CD4-positive, alpha-beta T cell treated with Interferon alpha-2 for 1 hour (primary cell): ENCODE measurements at regions not wholly inside any gene's neighbourhood (a gene's known extent, or its start where the extent isn't known, plus 50 kb on each side); places are given as distances from the start of the nearest gene placed in this dataset.
"Not testable (repeated sequence)": the region's sequence is repeated elsewhere in the genome, so short reads cannot be mapped to it uniquely, and the experiment has no call there.

Experiments
- DNase-seq, 2 donors: peaks; one replicate each; pipeline ENCODE4 v3.0.0-alpha.2; 2020 to 2022

DNA sequence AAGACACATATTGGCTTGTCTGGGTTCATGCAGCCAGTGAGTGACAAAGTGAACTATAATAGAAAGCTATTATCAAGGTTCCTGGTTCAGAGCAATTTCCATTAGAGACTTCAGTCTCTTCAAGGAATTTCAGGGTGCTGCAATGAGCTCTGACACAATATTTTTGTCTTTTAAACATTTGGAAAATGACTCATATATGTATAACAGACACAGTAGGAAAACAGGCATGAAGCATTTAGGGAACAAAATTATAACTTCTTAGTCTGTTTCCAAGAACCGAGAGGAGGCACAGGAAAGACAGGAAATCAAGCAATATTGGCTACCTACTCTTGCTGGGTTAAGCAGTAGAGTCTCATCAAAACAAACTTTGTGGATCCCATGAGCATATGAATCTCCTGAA is 170.4 kb downstream of the PTPRC start:
- no peak for DNase-seq

- no peak for DNase-seq
Observed at GRCh38 chr1:198811449-198811848, 172.6 kb downstream of the PTPRC start.

DNA sequence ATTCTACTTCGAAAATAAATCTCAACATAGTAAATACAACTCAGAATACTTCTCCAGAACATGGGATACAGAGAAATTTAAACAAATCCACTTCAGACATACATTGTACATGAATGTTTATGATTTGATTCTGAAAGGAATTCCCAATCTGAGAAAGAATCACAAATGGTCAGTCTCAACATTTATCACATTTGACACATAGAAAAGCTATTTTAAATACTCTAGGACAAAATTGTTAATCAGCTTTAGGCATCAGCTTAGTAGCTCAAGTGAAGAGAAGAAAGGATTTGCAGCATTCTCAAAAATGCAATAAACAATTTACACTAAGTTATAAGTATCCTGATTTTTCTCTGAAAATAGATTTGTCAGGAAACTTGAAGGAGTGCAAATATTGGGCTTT is 184.8 kb downstream of the PTPRC start:
- no peak for DNase-seq

- no peak for DNase-seq
Observed at GRCh38 chr1:198825254-198825653, 186.4 kb downstream of the PTPRC start.

- no peak for DNase-seq
Observed at GRCh38 chr1:198829356-198829755, 190.5 kb downstream of the PTPRC start.

DNA sequence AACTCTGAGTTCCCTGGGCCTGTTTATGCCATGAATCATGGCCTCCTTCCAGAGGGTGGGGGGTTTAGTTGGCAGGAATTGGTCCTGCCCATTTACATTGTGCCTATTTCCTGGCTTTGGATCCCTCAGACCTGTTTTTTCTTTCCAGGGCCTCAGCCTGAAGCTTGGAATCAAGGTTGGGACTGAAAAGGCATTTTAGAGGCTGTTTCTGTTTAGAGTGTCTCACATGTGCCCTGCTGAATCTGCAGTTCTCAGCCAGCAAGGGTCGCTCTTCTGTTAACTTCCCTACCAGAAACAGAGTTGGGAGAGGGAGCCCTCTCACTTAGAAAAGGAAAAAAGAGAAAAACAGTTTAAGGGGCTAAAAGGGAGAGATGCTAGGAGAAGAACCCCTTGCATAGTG is 191.1 kb downstream of the PTPRC start:
- no peak for DNase-seq

DNA sequence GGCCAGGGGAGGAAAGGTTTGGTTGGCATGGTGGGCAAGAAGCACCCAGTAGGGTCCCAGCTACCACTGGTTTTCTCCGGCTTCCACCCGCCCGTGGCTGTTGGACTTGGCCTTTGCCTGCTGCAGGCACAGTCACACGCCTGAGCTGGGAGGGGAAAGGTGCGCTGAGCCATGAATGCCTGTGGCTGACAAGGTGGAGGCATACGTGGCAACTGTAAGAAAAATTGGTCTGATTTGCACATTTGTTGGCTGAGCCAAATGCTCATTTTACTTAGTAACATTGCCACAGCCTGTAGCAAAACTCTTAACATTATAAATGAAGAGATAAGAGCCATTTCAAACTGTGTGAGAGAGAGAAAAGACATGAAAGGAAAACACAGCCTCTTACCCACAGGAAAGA is 191.6 kb downstream of the PTPRC start:
- DNase-seq, result no peak

DNA sequence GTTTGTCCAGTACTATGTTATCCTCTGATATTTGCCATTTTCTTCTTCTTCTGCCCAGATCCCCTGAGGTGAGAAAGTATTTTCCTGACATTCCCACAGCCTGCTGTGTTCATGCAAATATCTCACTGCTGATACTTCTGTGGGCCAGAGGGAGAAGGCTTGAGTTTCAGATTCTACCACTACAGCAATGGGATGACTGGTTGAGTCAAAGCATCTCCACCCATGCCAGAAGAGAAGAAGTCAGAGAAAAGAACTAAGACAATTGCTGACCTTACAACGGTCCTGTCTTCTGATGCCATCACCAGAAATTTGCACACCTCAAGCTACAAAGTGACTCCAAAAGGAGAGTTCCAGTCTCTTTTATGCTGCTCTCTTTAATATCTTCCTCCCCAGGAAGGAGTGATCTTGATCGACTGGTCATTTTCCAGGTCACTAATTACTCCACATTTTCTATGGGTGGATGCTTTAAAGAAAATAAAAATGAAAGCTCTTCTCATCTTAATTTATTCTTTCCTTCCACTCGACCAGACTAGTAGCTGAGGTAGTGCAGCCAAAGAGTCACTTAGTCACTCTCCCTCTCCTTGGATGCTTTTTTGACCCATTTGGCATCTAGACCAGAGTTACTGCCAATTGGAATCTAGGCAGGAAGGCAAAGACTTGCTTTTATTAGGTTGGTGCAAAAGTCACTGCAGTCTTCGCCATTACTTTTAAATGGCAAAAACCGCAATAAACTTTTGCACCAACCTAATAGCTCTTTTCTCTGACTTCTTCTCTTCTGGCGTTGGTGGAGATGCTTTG is 195.1 kb downstream of the PTPRC start:
- DNase-seq, result no peak

DNA sequence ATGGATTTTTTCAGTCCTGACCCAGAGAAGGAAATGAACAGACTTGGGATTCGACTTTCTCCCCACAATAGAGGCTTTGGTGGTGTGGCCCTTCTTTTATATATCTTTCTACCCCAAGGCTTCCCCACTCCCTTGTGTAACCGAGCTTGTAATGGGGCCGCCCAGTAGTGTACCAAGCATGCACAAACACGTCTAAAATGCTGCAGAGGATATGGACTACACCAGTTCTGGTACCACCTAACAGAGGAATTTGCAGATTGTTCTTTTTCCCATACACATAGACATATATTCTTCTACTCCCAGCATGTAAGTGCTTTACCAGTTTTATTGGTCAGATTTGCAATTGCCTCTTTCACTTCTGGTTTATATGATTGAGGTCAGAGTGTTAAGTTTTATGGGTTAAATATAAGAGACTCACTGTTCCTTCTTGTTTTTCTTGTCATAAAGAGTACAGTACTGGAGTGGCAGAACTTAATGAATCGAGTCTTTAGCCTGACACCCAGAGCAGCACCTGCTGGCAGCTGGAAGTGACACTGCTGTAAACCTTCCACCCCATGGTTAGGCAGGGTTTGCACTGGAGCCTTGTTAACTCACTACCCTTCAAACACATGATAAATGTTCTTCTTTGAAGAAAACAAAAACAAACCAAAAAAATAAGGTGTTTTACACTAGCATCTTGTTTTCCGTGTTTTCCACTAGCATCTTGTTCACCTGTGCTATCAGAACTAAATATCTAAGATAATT is 198.6 kb downstream of the PTPRC start:
- no peak for DNase-seq

DNA sequence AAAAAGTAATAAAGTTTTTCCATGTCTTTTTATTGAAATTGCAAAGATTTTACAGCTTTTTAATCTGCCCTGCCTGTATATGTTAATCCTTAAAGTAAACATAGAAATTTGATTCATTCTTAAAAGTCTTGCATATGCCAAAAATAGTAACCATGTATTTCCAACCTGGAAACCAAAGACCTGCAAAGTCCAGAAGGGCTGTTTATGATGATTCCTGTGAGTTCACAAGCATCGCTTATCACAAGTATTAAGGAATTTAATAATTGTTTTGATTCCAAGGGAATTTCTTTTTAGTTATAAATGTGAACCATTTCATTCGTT is 199.1 kb downstream of the PTPRC start:
- DNase-seq, result no peak

GRCh38 chr1:198841477-198841876 is 202.6 kb downstream of the PTPRC start:
- DNase-seq, result no peak

DNA sequence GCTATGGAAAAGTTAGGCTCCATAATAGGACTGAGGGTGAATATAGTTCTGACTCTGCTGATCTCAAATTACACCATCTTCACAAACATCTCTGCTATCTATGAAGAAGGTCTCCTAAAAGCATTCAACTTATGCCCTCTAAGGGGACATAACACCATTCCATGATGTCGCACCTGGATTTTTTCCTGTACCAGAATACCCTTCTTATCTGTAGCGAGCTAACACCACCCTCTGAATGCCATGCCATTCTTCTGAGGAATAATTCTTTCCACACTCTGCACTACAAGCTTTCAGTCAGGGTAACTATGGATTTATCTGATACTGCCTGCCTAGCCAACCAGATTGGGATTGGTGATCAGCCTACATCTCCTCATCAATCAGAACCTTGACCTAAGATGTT is 203.8 kb downstream of the PTPRC start:
- no peak for DNase-seq

- DNase-seq, result no peak
Observed at GRCh38 chr1:198845271-198845670, 206.4 kb downstream of the PTPRC start.

GRCh38 chr1:198845851-198846250 is 207.0 kb downstream of the PTPRC start:
- no peak for DNase-seq

GRCh38 chr1:198846556-198846955 is 207.7 kb downstream of the PTPRC start:
- DNase-seq, result no peak

- DNase-seq, result no peak
Observed at GRCh38 chr1:198848206-198848605, 209.4 kb downstream of the PTPRC start.

DNA sequence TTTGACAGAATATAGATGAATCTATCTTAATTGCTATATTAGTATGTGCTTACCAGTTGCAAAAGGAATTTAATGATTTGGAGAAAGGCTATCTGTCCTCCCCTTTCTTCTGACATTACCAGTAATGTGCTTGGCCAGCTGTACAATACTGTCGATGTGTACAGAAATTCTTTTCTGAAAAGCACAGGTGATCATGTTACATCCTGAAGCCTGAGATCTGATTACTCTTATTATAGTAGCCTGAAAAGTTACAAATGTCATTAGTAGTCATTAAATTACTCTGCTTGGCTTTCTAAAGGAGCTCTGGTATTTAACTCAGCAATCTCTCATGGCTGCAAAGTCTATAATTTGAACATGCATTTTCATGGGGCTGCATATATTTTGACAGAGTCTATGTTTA is 209.8 kb downstream of the PTPRC start:
- DNase-seq, result no peak

- no peak for DNase-seq
Observed at GRCh38 chr1:198849093-198849492, 210.3 kb downstream of the PTPRC start.

DNA sequence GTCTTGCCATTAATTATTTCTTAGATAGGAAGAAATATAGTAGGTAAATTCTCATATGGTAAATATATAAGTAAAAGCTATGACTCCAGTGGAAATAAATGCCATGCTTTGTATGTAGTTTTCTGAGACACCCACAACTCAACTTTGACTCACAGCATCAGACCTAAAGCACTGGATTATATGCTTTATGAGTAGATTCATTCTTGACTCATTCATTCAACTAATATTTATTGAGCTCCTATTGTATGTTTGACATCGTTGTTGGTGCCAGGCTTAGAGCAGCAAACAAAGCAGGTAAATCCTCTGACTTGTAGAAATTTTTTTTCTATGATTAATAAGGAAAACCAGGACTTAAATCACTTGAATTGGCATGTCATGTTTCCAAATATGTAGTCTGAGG is 211.4 kb downstream of the PTPRC start:
- DNase-seq, result no peak

- DNase-seq, result not testable (repeated sequence)
Observed at GRCh38 chr1:198850966-198851365, 212.1 kb downstream of the PTPRC start.

DNA sequence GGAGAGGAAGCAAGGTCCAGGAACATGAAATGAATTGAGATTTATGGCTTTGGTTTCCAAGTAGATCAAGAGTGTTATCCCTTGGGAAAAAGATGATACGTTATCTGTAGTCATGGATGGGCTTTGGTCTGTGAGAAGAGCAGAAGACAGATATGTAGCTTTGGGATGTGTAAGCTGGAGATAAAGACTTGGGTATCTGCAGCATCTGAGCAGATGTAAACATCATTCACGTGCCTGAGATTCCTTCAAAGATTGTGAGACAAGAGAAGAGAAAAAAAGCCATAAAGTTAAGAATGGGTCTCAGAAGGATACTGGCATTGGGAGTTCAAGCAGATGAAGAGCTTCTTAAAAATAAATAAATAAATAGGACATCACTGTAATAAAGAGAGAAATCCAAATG is 217.8 kb downstream of the PTPRC start:
- DNase-seq, result no peak

GRCh38 chr1:198858033-198858432 is 219.2 kb downstream of the PTPRC start:
- DNase-seq, result no peak

DNA sequence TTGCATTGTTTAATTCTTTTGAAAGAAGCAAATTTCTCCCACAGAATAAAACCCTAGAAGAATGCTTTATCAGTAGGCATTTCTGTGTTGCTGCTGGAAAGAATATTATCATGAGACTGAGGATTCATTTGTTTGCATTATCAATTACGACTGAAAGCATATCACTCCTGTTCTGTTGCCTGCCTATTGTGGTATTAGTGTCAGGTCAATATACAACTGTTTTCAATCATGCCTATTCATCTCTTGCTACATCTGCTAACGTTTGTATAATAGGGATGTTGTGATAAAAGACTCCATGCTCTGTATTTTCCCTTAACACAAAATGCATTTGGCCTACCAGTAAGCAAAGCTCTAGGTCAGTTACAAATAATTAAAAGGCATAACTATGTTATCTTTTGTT is 221.5 kb downstream of the PTPRC start:
- no peak for DNase-seq

GRCh38 chr1:198861636-198862035 is 222.8 kb downstream of the PTPRC start:
- DNase-seq, result no peak

DNA sequence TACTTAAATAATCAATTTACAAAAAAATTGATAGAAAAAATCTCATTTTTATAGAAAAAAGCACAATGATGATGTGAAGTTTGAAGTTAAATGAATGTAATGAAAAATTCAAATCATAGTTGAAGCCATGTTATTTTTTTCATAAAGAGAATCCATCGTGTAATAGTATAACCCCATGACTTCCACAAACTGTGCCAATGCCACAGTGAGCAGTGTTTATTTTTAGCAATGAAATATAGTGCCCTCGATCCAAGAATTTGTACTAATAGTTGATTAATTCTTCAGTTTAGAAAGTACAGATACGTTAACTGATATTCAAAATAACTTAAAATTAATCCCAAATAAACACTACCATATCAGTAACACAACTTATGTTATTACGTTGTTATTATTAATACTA is 225.9 kb downstream of the PTPRC start:
- DNase-seq, result no peak
